Sciatic nerve (tissue), 2 donors: ENCODE measurements at regions not wholly inside any gene's neighbourhood (a gene's known extent, or its start where the extent isn't known, plus 50 kb on each side); places are given as distances from the start of the nearest gene placed in this dataset.
"Not testable (repeated sequence)": the region's sequence is repeated elsewhere in the genome, so short reads cannot be mapped to it uniquely, and the experiment has no call there.

Experiments
- ATAC-seq: fragments of 200-7000 bp; cut with Tn5 transposase; one replicate; pipeline ENCODE4 v1.9.1; 2020; ENCODE audit warnings: mild to moderate bottlenecking, moderate library complexity
- DNase-seq: peaks from one replicate; pipeline ENCODE4 v3.0.0-alpha.2; 2020; ENCODE audit warnings: low spot score
- intact Hi-C: fragments of 100-400 bp; cut with DNase I; formaldehyde crosslinking; loops from one replicate; pipeline ENCODE4 v1.14.2; 2022
- donor health status: DM: no; HTN: no; CAD: no.
- donor health status: DM: no; HTN: no; CAD: no.

- ATAC-seq, intact Hi-C loops: not testable (repeated sequence)
- peak; percentile 34 for DNase-seq
These were observed 536.1 kb downstream of the FOXD4L6 start for GRCh38 chr9:40592406-40592805.

DNA sequence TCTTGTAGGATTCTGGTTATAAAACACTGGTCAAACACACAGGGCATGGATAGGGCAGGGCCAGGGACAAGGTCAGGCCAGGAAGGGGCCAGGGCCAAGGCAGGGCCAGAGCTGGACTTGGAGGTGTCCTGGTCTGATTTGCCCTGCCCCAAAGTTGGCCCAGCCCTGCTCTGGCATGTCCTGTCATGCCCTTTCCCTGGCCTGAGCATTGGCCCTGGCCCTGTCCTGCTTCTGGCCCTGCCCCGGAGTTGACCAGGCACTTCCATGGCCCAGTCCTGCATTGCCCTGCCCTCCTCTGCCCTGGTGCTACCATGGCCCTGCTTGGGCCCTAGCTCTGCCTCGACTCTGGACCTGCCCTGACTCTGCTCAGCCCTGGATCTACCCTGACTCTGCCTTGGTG, 536.6 kb downstream of the FOXD4L6 start:
- ATAC-seq, intact Hi-C loops: not testable (repeated sequence)
- peak; percentile 49 for DNase-seq

GRCh38 chr9:40587475-40588195, 540.8 kb downstream of the FOXD4L6 start:
- DNase-seq, ATAC-seq, intact Hi-C loops: not testable (repeated sequence)

GRCh38 chr9:40584039-40584438, 544.4 kb downstream of the FOXD4L6 start:
- intact Hi-C loops, DNase-seq, ATAC-seq: not testable (repeated sequence)

DNA sequence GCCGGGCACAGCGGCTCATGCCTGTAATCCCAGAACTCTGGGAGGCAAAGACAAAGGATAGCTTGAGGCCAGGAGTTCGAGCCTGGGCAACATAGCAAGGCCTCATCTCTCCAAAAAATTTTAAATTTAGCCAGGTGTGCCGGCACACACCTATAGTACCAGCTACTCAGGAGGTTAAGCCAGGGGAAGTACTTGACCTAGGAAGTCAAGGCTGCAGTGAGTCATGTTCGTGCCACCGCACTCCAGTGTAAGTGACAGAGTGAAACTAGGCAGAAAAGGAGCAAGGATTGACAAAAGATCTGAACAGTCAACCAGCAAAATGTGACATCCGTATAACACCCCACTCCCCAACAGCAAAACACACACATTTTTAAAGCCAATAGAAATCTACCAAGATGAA, 545.3 kb downstream of the FOXD4L6 start:
- ATAC-seq, DNase-seq, intact Hi-C loops: not testable (repeated sequence)

- intact Hi-C loops, ATAC-seq: not testable (repeated sequence)
- DNase-seq = peak; percentile 43
These were observed 549.6 kb downstream of the FOXD4L6 start for GRCh38 chr9:40578908-40579307.
